ENCODE measurements at regions not wholly inside any gene's neighbourhood (a gene's known extent, or its start where the extent isn't known, plus 50 kb on each side); places are given as distances from the start of the nearest gene placed in this dataset.

- TF ChIP-seq EZH2 (IDR thresholded peaks at IDR 0.05; ENCODE audit: insufficient read depth, low read length) = no peak
- TF ChIP-seq CTCF (IDR thresholded peaks at IDR 0.05; ENCODE audit: insufficient read depth, low read depth, low read length) = no peak
Observed at GRCh38 chr1:222210776-222211175, 337.1 kb downstream of the HHIPL2 start.
